CD4-positive, alpha-beta T cell treated with Interleukin-6 for 4 hours (primary cell): ENCODE measurements at regions not wholly inside any gene's neighbourhood (a gene's known extent, or its start where the extent isn't known, plus 50 kb on each side); places are given as distances from the start of the nearest gene placed in this dataset.
"Not testable (repeated sequence)": the region's sequence is repeated elsewhere in the genome, so short reads cannot be mapped to it uniquely, and the experiment has no call there.

Experiments used
- DNase-seq: peaks from one replicate; pipeline ENCODE4 v3.0.0-alpha.2; 2020; ENCODE audit warnings: mixed read lengths

- DNase-seq: no peak
Measured at GRCh38 chr2:184993746-184994145, 395.4 kb downstream of the ZNF804A start.

GRCh38 chr2:185006481-185006880, 408.2 kb downstream of the ZNF804A start:
- DNase-seq: no peak

- no peak for DNase-seq
Measured at GRCh38 chr2:185012643-185013042, 414.3 kb downstream of the ZNF804A start.

- no peak for DNase-seq
Measured at GRCh38 chr2:185014076-185014475, 415.7 kb downstream of the ZNF804A start.

- DNase-seq: not testable (repeated sequence)
Measured at GRCh38 chr2:185025891-185026290, 427.6 kb downstream of the ZNF804A start.

- DNase-seq: no peak
Measured at GRCh38 chr2:185035906-185036305, 437.6 kb downstream of the ZNF804A start.

GRCh38 chr2:185044323-185044874, 446.1 kb downstream of the ZNF804A start:
- no peak for DNase-seq

- no peak for DNase-seq
Measured at GRCh38 chr2:185050804-185051203, 452.5 kb downstream of the ZNF804A start.

GRCh38 chr2:185063761-185064160, 465.4 kb downstream of the ZNF804A start:
- DNase-seq: no peak

- no peak for DNase-seq
Measured at GRCh38 chr2:185066128-185066527, 467.8 kb downstream of the ZNF804A start.

- no peak for DNase-seq
Measured at GRCh38 chr2:185069107-185069506, 470.8 kb downstream of the ZNF804A start.

- no peak for DNase-seq
Measured at GRCh38 chr2:185074156-185074555, 475.8 kb downstream of the ZNF804A start.

- DNase-seq: no peak
Measured at GRCh38 chr2:185082749-185083148, 484.4 kb downstream of the ZNF804A start.

GRCh38 chr2:185108588-185108987, 510.3 kb downstream of the ZNF804A start:
- no peak for DNase-seq

GRCh38 chr2:185127412-185127811, 529.1 kb downstream of the ZNF804A start:
- no peak for DNase-seq

- DNase-seq: no peak
Measured at GRCh38 chr2:185128346-185128745, 530.0 kb downstream of the ZNF804A start.

- DNase-seq: no peak
Measured at GRCh38 chr2:185128996-185129395, 530.7 kb downstream of the ZNF804A start.

GRCh38 chr2:185130685-185131084, 532.4 kb downstream of the ZNF804A start:
- DNase-seq: no peak

GRCh38 chr2:185132501-185133041, 534.2 kb downstream of the ZNF804A start:
- no peak for DNase-seq

GRCh38 chr2:185137700-185138099, 539.4 kb downstream of the ZNF804A start:
- DNase-seq: no peak

GRCh38 chr2:185142677-185143076, 544.3 kb downstream of the ZNF804A start:
- DNase-seq: no peak

- DNase-seq: no peak
Measured at GRCh38 chr2:185144159-185144919, 546.0 kb downstream of the ZNF804A start.

- DNase-seq: no peak
Measured at GRCh38 chr2:185145316-185146121, 547.2 kb downstream of the ZNF804A start.

GRCh38 chr2:185147361-185147760, 549.0 kb downstream of the ZNF804A start:
- no peak for DNase-seq
